Activated T-cell treated with anti-CD3 and anti-CD28 coated beads, Interleukin-2, amount 50 U/mL, for 72 hours (primary cell): ENCODE measurements at regions not wholly inside any gene's neighbourhood (a gene's known extent, or its start where the extent isn't known, plus 50 kb on each side); places are given as distances from the start of the nearest gene placed in this dataset.

Experiments used
- ATAC-seq, 2 donors: fragments of 150-1000 bp; cut with Tn5 transposase; replicated peaks in 1 of 2; 2 replicates each; pipeline ENCODE4 v1.10.0; 2021; ENCODE audit warnings: moderate library complexity in 2 of 2, mild to moderate bottlenecking in 1 of 2
- DNase-seq, 2 donors: peaks; one replicate each; pipeline ENCODE4 v3.0.0; 2021 to 2022; ENCODE audit warnings: mixed read lengths in 1 of 2
- H3K27ac Mint-ChIP-seq: one replicate; pipeline ENCODE4 v1.8.0; 2022; ENCODE audit warnings: mild to moderate bottlenecking, moderate library complexity, mixed read lengths
- H3K27me3 Mint-ChIP-seq: one replicate; pipeline ENCODE4 v1.8.0; 2022; ENCODE audit warnings: low read depth, mixed read lengths
- H3K36me3 Mint-ChIP-seq, 2 donors: one replicate each; pipeline ENCODE4 v1.8.0; 2022; ENCODE audit warnings: mixed read lengths in 2 of 2, mild to moderate bottlenecking in 1 of 2; ENCODE audit not compliant: insufficient read depth in 2 of 2
- H3K4me1 Mint-ChIP-seq: one replicate; pipeline ENCODE4 v1.8.0; 2022; ENCODE audit warnings: low read depth, mixed read lengths
- H3K4me3 Mint-ChIP-seq, 2 donors: one replicate each; pipeline ENCODE4 v1.8.0; 2022; ENCODE audit warnings: mild to moderate bottlenecking in 2 of 2, mixed read lengths in 2 of 2, moderate library complexity in 2 of 2
- H3K9me3 Mint-ChIP-seq, 2 donors: one replicate each; pipeline ENCODE4 v1.8.0; 2022; ENCODE audit warnings: mixed read lengths in 2 of 2

DNA sequence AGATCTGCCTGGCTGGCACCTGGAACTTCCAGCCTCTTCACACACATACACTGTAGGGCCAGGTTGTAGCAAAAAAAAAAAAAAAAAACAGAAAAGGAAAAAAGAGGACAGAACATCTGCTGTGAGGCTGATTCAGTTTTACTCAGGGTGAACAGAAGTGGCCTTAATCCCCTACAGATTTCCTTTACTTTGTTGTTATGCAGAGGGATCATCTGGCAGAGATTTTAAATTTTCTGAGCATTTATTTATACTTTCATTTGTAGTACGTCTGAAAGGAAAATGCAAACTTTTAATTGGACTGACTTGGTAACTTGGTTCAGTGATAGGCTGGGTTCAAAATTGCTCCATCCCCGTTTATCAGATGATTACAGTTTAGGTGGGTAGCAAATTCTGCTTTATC, 50.8 kb upstream of the PRICKLE1 start:
- H3K27ac Mint-ChIP-seq: no peak overlapping the region
- no peaks in the 10 kb centered on the region for H3K27me3 Mint-ChIP-seq
- no peaks in the 10 kb centered on the region for H3K4me1 Mint-ChIP-seq
- ATAC-seq (no peak), DNase-seq (no peak)
- peaks cover 0 to 2% of the 10 kb centered on the region in 2 donors for H3K9me3 Mint-ChIP-seq
- no peak overlapping the region for H3K4me3 Mint-ChIP-seq
- H3K36me3 Mint-ChIP-seq: no peaks in the 10 kb centered on the region

DNA sequence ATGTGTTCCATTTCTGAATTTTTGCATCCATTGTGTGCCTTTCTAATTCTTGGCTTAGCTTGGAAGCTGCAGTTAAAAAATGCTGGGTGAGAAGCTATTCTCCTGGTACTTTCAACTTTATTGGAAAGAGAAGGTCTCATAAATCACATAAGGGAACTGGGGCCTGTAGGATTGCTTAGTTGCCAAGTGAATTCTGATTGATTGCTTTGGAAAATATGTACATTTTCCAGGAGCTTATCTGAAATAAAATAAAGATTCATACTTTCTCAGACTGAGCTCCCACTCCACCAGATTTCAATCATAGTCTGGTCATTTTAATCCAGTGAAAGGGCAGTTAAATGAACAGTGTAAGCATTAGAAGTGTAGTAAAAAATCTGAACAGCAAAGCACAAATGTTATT, 50.0 kb upstream of the PRICKLE1 start:
- Mint-ChIP-seq H3K36me3 (no peaks in the 10 kb centered on the region), H3K4me1 (no peaks in the 10 kb centered on the region), H3K9me3 (peaks cover 0 to 2% of the 10 kb centered on the region in 2 donors), H3K4me3 (no peak overlapping the region), H3K27ac (no peak overlapping the region), H3K27me3 (no peaks in the 10 kb centered on the region)
- DNase-seq (no peak), ATAC-seq (no peak)
